ENCODE measurements at regions not wholly inside any gene's neighbourhood (a gene's known extent, or its start where the extent isn't known, plus 50 kb on each side); places are given as distances from the start of the nearest gene placed in this dataset.
"Not testable (repeated sequence)": the region's sequence is repeated elsewhere in the genome, so short reads cannot be mapped to it uniquely, and the experiment has no call there.

GRCh38 chr20:52001999-52002666 is 189.4 kb downstream of the ZFP64 start:
- ATAC-seq: no peak
- H3K27ac ChIP-seq: no peak overlapping the region
- DNase-seq: no peak
- H3K9me3 ChIP-seq: no peaks in the 10 kb centered on the region
- H3K4me3 ChIP-seq: no peak overlapping the region
- no peak for TF ChIP-seq CTCF (IDR thresholded peaks at IDR 0.05 in 4 of 5, conservative IDR thresholded peaks at IDR 0.05 in 1 of 5)
- TF ChIP-seq POLR2A (IDR thresholded peaks at IDR 0.05): no peak
- intact Hi-C loops (cut with DNase I; ENCODE audit: low total_unique reads) (no loop called here), in situ Hi-C loops (cut with MboI; ENCODE audit: low sequenced_read_pairs in 4 of 4) (no loop called here)
- H3K36me3 ChIP-seq: no peaks in the 10 kb centered on the region
- H3K27me3 ChIP-seq: no peaks in the 10 kb centered on the region
- H3K4me1 ChIP-seq: no peaks in the 10 kb centered on the region

- H3K4me1 ChIP-seq; H3K36me3 ChIP-seq; H3K27ac ChIP-seq; H3K9me3 ChIP-seq; intact Hi-C loops (cut with DNase I; ENCODE audit: low total_unique reads); DNase-seq; H3K27me3 ChIP-seq; ATAC-seq; H3K4me3 ChIP-seq: not testable (repeated sequence)
- in situ Hi-C loops (cut with MboI; ENCODE audit: low sequenced_read_pairs in 4 of 4): loop anchor here in 1 of 4 donors (25.0 kb wide), 1 partner anchor 110 kb away; no protein-coding TSS in a partner anchor
Observed at GRCh38 chr20:51997281-51997936, 194.2 kb downstream of the ZFP64 start.

- no peaks in the 10 kb centered on the region for H3K27me3 ChIP-seq
Observed at GRCh38 chr20:51995551-51995951, 193.2 kb upstream of the SALL4 start.

DNA sequence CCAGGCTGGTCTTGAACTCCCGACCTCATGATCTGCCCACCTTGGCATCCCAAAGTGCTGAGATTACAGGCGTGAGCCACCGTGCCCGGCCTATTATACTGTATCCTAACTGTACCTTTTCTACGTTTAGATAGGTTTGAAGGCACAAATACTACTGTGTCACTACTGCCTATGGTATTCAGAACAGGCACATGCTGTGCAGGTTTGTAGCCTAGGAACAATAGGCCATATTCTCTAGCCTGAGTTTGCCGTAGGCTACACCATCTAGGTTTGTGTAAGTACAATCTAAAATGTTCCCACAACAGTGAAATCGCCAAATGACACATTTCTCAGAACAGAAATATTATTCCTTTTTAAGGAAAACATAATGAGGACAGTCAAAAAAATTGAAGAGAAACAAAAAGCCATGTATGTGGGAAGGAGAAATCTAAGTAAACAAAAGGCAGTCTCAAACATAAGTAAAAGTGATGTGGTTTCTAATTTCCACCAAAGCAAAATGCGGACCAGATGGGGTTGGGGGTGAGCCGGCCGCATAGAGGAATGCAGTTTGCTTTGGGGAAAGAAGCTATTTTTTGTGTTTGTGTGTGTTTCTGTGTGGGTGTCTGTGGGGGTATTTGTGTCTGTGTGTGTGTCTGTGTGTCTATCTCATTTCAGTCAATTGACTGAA is 192.6 kb upstream of the SALL4 start:
- Histone ChIP-seq H3K9me3 (no peaks in the 10 kb centered on the region), H3K27me3 (no peaks in the 10 kb centered on the region), H3K4me3 (no peak overlapping the region), H3K4me1 (no peaks in the 10 kb centered on the region), H3K36me3 (no peaks in the 10 kb centered on the region), H3K27ac (no peak overlapping the region)
- in situ Hi-C loops (cut with MboI; ENCODE audit: low sequenced_read_pairs in 4 of 4): loop anchor here in 1 of 4 donors (25.0 kb wide), 1 partner anchor 108 kb away; no protein-coding TSS in a partner anchor
- no peak for TF ChIP-seq POLR2A (IDR thresholded peaks at IDR 0.05)
- no peak for TF ChIP-seq CTCF (IDR thresholded peaks at IDR 0.05 in 4 of 5, conservative IDR thresholded peaks at IDR 0.05 in 1 of 5)
- ATAC-seq: no peak
- no peak for DNase-seq
- intact Hi-C loops (cut with DNase I; ENCODE audit: low total_unique reads): no loop called here

More at GRCh38 chr20:51995551-51995951, 193.2 kb upstream of the SALL4 start:
- no peaks in the 10 kb centered on the region for H3K9me3 ChIP-seq
- H3K36me3 ChIP-seq: no peaks in the 10 kb centered on the region
- DNase-seq (no peak), ATAC-seq (no peak)
- intact Hi-C loops (cut with DNase I; ENCODE audit: low total_unique reads) (no loop called here), in situ Hi-C loops (cut with MboI; ENCODE audit: low sequenced_read_pairs in 4 of 4) (loop anchor here in 1 of 4 donors (25.0 kb wide), 1 partner anchor 108 kb away; no protein-coding TSS in a partner anchor)
- no peaks in the 10 kb centered on the region for H3K4me1 ChIP-seq
- TF ChIP-seq POLR2A (IDR thresholded peaks at IDR 0.05) (no peak), CTCF (IDR thresholded peaks at IDR 0.05 in 4 of 5, conservative IDR thresholded peaks at IDR 0.05 in 1 of 5) (no peak)
- H3K27ac ChIP-seq: no peak overlapping the region
- no peak overlapping the region for H3K4me3 ChIP-seq

DNA sequence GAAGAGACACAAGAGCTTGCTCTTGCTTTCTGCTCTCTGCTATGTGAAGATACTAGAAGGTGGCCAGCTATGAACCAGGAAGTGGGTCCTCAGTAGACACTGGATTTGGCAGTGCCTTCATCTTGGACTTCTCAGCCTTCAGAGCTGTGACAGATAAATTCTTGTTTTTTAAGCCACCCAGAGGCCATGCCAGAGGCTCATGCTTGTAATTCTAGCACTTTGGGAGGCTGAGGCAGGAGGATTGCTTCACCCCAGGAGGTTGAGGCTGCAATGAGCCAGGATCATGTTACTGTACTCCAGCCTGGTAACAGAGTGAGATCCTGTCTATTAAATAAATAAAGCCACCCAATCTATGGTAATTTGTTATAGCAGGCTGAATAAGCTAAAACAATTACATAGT is 185.5 kb upstream of the SALL4 start:
- in situ Hi-C loops (cut with MboI; ENCODE audit: low sequenced_read_pairs in 4 of 4) (loop anchor here in 1 of 4 donors (25.0 kb wide), 1 partner anchor 101 kb away; no protein-coding TSS in a partner anchor), intact Hi-C loops (cut with DNase I; ENCODE audit: low total_unique reads) (no loop called here)
- no peaks in the 10 kb centered on the region for H3K27me3 ChIP-seq
- H3K9me3 ChIP-seq: no peaks in the 10 kb centered on the region
- H3K36me3 ChIP-seq: no peaks in the 10 kb centered on the region
- H3K27ac ChIP-seq: no peak overlapping the region
- H3K4me3 ChIP-seq: no peak overlapping the region
- DNase-seq (no peak), ATAC-seq (no peak)
- TF ChIP-seq POLR2A (IDR thresholded peaks at IDR 0.05) (no peak), CTCF (IDR thresholded peaks at IDR 0.05 in 4 of 5, conservative IDR thresholded peaks at IDR 0.05 in 1 of 5) (no peak)
- H3K4me1 ChIP-seq: peaks cover 0 to 3% of the 10 kb centered on the region in 2 donors
